GM20431 (cell line): ENCODE measurements at regions not wholly inside any gene's neighbourhood (a gene's known extent, or its start where the extent isn't known, plus 50 kb on each side); places are given as distances from the start of the nearest gene placed in this dataset.

Experiments
- in situ Hi-C: fragments of 300-500 bp; cut with MseI, MboI; formaldehyde crosslinking; loops from one replicate; pipeline ENCODE4 v1.15.0; 2020; ENCODE audit warnings: low sequenced_read_pairs; ENCODE audit not compliant: unreplicated experiment

DNA sequence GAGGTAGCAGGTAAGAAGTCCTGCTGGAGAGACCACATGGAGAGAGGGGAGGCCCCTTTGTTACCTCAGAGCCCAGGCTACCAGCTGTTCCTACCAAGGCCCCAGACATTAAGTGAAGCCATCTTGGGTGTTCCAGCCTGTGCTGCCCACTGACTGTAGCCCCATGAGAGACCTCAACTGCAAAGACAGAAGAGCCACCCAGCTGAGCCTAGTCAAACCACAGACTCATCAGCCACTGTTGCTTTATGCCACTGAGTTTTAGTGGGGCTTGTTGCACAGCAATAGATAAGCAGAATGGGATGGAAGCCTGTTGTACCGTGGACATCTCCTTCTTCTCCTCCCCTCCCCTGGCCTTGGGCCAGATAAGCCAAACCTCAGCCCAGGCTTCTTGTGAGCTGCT is 83.9 kb downstream of the ADRA2C start:
- in situ Hi-C loops, result no loop called here

DNA sequence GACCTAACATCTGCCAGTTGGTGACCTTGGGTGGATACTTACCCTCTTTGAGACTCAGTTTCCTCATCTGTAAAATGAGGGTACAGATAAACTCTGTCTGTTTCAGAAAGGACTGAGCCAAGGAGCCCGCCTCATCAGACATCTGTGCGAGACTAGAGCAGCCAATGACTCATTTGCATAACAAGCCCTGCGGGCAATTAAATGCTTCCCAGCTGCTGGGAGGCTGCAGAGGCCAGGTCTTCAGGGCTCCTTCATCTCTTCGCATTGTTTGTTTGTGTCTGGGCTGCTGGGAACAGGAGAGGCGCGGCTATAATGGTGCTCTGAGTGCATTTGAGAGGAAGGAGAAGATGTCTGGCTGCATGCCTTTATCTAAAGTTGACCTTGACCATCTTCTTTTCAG is 85.0 kb downstream of the ADRA2C start:
- in situ Hi-C loops, result no loop called here

DNA sequence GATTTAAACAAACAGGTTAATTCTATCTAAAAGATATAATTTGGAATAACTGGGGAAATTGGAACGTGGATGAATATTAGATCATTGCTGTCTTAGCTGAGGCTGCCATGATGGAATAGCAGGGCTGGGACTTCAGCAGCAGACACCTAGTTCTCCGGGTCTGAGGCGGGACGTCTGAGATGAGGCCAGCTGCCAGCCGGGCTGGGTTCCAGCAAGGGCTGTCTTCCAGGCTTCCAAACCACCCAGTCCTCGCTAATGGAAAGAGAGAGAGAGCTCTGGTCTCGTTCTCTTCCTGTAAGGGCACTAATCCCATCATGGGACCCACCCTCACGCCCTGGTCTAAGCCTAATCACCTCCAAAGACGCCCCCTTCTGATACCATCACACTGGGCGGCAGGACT is 85.7 kb downstream of the ADRA2C start:
- in situ Hi-C loops, result no loop called here

DNA sequence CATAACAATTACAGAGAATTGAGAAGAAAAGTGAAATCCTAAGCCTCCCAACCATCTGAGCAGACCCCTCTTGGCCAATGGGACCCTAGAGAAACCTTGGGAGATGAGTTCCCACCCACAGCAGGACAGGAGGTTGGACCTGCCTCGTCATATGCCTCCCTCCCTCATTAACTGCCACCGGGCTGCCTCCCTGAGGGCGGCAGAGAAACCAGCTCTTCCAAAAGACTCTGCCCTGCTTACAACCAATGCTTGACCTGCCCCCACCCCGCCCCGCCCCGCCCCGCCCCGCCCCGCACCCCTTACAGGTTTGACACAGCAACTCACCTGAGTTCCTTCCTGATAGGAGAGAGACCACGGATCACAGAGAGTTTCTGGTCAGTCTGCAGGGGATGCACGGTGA is 86.1 kb downstream of the ADRA2C start:
- in situ Hi-C loops, result no loop called here

DNA sequence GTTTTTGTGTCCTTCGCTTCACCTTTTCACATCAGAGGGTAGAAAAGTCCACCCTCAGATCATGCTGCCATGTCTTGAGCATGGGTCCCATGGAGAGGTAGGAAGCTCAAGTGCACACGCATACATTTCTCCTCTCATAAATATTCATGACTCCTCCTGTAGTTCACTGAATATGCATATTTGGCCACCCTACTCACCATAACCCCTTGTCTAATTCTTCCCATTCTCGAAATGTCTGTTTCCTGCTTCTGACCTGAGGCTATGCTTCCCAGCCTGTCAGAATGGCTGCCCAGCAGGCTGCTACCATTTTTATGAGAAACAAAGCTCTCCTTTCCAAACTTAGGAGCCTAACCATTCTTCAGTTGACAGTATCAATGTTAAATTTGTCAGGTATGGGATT is 86.5 kb downstream of the ADRA2C start:
- in situ Hi-C loops, result no loop called here

- in situ Hi-C loops, result no loop called here
Observed at GRCh38 chr4:3853388-3854035, 87.3 kb downstream of the ADRA2C start.

DNA sequence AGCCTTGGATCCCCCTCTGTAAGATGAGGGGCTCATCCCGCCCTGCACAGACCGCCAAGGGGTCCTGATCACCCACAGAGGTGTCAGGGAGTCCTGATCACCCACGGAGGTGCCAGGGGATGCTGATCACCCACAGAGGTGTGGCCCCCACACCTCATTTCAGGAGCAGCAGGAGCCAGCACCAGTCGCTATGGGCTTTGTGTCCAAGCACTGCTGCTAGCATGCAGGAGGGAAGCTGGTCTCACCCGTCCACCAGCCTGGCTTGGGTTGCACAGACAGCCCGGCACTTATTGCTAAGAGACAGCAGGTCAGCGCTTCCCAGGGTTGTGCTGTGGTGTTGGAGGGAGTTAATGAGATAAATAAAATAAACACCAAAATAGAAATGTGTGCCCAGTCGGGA is 88.5 kb downstream of the ADRA2C start:
- in situ Hi-C loops, result no loop called here

- in situ Hi-C loops, result no loop called here
Observed at GRCh38 chr4:3855646-3856045, 89.5 kb downstream of the ADRA2C start.

DNA sequence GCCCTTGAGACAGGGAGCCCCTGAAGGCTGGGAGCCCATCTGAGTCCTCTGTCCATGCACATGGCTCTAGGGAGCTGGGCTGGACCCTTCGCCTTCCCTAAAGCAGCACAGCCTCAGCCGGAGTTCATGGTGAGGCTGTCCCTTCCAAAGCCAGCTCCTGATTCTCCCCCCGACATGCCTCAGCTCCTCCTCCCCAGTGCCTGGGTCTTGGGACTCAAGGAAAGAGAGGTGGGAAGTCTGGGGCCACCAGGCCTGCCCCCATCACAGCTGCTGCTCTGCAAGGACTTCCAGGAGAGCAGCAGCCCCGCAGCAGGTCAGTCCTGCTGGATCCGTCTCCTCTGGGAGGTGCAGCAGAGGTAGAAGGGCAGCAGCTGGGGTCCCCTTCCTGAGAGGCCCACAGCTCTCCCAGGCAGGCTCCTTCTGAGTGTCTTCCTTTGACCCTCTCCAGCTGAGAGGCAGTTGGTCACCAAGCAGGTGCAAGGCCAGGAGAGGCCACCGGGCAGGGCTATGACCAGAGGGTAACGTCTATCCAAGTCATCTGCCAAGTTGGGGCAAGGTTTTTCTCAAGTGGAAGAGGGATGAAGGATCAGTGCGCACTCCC is 90.5 kb downstream of the ADRA2C start:
- in situ Hi-C loops, result no loop called here

- in situ Hi-C loops, result no loop called here
Observed at GRCh38 chr4:3857269-3857926, 91.2 kb downstream of the ADRA2C start.

- in situ Hi-C loops, result no loop called here
Observed at GRCh38 chr4:3858046-3858730, 92.0 kb downstream of the ADRA2C start.

GRCh38 chr4:3858765-3859388 is 92.7 kb downstream of the ADRA2C start:
- in situ Hi-C loops, result no loop called here

DNA sequence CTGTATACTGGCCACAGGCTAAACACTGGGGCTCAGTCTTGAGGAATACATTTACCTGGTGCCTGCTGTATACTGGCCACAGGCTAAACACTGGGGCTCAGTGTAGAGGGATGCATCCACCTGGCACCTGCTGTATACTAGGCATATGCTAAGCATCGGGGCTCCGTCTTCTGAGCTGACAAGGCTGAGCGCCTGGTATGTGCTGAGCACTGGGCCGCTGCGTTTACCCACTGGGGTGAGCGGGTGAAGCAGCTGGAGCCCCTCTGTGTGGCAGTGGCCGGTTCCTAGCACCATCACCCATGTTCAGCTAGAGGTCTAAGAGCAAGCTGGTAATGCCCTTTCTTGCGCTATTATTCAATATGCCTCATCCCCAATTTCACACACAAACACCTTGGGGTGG is 93.4 kb downstream of the ADRA2C start:
- in situ Hi-C loops, result no loop called here

DNA sequence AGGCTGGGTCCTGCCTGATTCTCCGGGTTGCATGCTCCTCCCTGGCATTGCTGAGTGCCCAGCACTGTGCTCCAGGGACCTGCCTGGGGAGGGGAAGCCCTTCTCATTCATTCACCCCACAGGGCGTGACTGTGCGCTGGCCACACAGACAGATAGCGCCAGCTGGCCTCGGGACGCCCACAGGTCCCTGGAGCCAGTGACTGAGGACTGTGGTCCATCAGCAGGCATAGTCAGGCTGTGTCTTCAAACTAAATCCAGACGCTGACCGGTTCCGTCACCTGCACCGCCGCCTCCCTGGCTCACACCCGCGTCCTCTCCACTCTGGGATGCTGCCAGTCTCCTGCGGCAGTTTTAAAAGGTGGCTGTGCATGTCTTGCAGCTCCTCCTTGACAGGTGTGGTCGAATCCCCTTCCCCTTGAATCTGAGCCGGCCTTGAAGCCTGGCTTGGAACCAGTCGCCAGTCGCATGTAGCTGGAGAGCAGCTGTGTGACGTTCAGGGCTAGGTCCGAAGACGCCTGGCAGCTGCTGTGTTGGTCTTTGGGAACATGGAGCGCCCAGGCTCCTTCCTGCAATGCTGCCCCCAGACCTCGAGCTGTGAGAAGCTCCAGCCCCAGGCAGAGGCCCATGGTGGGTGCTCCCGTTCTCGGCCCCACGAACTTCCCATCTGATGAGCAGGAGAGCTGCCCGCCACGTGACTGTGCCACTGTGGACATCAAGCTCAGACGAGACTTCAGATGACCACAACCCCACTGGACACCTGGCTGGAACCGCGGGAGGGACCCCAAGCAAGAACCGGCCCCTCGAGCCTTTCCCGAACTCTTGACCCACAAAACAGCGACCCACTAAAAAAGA is 94.1 kb downstream of the ADRA2C start:
- in situ Hi-C loops, result no loop called here

DNA sequence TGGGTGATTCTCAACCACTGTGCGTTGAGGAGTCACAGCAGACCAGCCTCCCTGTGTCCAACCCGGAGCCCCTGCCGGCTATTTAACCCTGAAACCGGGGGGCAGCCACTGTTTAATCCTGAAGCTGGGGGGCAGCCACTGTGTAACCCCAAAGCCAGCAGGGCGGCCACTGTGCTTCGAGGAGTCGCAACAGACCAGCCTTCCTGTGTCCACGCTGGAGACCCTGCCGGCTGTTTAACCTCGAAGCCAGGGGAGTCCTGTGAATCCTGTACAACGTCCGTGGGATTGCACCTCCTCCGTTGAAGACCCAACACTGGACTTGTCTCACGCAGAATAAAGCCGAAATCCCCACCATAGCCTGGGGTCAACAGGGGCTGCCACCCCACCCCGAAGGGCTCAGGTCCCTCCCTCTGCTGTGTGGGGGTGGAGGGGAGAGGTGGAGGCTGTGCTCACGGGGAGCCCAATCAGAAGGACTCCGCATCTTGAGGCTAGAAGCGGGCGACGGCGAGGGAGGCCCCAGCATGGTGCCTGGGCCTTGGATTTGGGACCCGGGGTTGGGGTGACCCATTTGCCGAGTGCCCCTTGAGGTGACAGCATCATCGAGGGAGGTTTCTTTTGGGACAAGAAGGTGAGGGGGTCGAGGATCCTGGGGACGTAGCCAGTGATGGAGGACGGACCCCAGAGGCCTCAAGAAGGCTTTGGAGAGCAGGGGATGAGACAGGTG is 94.9 kb downstream of the ADRA2C start:
- in situ Hi-C loops, result no loop called here

GRCh38 chr4:3861720-3862639 is 95.8 kb downstream of the ADRA2C start:
- in situ Hi-C loops, result no loop called here

- in situ Hi-C loops, result no loop called here
Observed at GRCh38 chr4:3862640-3863420, 96.6 kb downstream of the ADRA2C start.
